ENCODE measurements at regions not wholly inside any gene's neighbourhood (a gene's known extent, or its start where the extent isn't known, plus 50 kb on each side); places are given as distances from the start of the nearest gene placed in this dataset.

DNA sequence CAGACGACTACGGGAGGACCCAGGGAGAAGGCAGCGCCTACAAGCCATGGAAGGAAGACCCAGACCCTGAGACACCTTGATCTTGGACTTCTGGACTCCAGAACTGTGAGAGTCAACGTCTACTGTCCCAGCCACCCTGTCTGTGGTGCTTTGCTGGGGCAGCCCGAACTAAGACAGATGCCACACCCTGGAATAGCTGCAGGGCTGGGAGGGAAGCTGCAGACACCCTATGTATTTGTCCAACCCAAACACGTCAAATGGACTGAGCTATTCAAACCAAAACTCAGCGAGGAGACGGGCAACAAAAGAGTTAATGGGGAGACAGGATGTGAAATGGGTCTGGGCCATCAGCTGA is 169.3 kb downstream of the CTTN start:
- in situ Hi-C loops (cut with HindIII; ENCODE audit: low sequenced_read_pairs): no loop called here

DNA sequence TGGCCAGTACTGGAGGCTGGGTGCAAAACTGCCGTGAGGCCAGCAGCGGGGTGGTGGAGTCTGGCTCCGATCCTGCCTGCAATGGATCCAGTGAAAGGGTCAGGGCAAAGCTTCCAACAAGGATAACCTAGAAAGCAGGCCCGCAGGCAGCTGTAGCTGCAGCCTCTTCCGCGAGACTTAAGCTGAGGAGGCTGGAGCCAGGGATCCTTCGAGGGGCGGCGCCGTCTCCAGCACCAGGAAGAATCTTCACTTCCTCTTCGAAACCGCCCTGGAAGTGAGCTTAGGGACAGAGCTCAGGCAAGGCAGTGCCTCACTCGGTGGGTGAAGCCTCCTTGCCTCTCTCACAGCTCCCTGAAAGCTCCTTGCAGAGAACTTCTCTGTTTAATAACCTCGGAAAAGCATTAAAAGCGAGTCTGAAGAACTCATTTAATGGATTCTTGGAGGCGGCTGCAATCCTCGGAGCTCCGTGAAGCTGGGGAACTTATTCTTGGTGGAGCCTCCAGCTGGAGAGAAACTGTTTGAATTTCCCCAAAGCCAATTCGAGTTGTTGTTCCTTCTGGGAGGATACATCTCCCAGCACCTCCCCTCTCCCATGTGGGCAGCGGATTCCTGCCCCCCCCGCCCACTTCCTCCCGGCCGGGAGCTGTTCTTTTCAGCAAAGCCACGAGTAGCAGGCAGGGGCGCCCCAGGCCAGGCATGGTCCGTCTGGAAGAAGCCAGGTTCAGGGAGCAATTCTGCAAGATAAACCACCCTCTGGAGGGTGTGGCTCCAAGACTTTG is 169.9 kb downstream of the CTTN start:
- in situ Hi-C loops (cut with HindIII; ENCODE audit: low sequenced_read_pairs): no loop called here

DNA sequence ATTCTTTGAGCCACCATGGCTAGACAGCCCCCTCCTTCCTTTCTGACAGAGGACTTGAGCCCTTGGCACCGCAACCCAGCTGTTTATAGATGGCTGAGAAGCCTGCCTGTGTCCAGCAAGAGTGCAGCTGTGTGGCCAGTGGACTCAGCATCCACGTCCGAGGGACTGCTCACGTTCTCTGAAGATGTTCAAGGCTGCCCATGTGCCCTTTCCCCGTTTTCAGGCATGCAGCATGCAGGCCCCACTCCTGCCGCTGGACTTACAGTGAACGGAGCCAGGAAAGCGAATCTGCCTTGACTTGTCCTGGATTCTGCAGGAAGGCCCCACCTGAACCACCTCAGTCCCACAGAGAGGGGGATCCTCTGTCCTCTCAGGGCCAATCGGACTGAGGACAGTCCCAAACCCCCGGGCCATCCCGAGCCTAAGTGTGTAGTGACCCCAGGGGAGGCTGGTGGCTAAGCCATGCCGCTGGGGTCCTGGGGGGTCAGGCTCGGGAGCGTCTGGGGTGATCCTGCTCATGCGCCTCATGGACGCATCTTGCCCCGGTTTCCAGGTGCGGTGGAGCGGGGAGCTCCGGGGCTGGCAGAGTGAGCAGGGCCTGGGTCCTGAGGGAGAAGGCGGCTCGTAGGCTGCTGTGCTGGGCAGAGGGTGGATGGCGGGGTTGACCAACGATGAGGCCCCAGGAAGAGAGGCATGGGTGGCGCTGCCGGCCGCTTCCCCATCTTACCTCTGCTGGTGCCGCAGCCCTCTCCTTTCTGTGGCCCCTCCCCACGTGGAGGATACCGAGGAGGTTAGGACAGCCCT is 170.7 kb downstream of the CTTN start:
- in situ Hi-C loops (cut with HindIII; ENCODE audit: low sequenced_read_pairs): no loop called here

DNA sequence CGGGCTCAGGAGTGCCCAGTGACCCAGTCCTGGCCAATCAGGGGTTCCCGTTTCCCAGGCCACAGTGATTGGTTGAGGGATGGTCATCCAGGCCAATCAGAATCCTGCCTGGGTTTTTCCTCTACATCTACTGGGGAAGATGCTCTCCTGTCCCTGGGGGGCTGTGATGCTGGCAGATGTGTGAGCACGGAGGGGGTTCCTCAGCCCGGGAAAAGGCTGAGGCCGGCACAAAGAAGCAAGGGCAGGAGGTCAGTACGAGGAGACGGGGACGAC is 171.2 kb downstream of the CTTN start:
- in situ Hi-C loops (cut with HindIII; ENCODE audit: low sequenced_read_pairs): no loop called here

DNA sequence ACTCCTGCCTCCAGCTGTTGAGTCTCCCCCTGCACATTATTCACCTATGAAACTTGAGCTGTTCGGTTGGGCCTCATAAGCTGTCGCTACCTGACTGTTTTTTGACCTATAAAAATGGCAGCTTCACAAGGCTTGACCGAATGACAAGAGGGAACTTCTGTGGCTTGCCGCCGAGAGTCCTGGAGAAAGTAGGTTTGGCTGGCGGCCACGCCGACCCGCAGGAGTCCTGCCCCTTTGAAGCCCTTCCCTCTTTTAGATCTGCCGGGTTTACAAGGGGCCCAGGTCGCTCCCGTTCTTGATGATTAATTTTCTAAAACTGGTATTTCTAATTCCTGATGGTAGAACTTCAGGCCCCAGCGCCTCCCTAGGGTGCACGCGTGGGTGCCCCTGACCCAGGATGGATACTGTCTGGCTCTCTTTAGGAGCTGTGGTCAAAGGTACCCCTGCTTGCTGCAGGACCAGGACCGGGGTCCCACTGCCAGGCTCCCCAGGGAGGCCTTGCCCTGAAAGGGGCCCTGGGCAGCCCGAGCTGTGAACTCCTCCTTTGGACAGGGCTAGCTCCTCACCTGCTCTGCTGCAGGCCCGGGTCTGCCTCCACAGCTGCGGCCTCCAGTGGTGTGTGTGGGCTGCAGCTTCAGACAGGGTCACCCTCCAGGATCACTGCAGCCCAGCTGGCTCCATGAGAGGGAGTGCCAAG is 171.8 kb downstream of the CTTN start:
- in situ Hi-C loops (cut with HindIII; ENCODE audit: low sequenced_read_pairs): no loop called here

DNA sequence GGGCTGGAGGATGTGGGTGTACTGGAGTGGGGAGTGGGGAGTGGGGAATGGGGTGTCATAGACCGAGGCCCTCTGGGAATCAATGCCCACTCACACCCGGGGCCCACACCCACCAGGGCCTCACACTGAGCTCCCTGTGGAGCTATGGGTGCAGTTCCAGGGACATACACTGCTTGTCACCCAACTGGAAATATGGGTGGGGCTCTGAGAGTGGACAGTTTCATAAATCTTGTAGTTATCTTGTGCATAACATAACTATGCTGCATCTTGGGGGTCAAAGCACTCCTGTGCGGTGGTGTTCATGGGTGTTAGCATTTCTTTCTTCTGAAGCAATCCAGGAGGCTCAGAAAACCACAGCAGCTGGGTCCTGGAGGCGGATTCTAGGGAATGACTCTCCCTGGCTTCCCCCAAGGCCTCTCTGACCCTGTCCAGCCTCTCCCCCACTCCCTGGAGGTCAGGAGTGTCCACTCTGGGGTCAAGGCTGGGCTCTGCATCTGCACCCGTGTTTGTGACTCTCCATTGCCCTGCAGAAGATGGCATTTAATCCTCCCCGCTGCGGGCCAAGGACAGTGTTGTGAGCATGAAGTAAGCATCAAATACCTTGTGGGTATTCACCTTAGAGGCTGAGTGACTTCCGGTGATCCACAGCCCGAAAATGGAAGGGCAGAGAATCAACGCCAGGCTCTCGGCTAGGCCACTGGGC is 172.5 kb downstream of the CTTN start:
- in situ Hi-C loops (cut with HindIII; ENCODE audit: low sequenced_read_pairs): no loop called here

DNA sequence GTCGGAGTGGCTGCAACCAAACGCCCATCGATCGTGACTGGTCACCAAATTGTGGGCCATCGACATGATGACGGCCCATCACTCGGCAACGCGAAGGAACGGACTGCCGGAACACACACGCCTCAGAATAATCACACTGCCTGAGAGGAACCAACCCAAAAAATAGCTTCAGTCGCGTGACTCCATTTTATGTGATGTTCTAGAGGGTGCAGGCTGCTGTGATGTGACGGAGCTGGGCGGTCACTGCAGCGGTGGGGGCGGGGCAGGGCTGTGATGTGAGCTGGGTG is 174.6 kb downstream of the CTTN start:
- in situ Hi-C loops (cut with HindIII; ENCODE audit: low sequenced_read_pairs): no loop called here

DNA sequence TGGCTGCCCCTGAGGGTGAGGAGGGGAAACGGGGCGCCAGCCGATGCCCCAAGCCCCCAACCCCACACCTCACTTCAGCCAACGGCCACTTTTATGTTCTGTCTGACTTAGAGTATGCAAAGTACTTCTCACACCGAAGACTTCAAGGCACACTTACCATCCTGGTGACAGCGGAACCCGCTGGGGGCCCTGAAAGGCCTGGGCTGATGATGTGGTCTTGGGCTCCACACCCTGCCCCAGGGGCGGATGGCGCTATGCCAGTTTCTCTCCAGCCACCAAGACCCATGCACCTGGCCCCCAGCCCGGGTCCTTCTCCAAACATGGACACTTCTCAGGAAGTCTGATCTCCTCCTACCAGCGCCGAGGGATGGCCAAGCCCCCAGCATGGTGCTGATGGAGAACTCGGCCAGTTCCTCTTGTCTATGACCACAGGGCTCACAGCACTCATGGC is 175.4 kb downstream of the CTTN start:
- in situ Hi-C loops (cut with HindIII; ENCODE audit: low sequenced_read_pairs): no loop called here

DNA sequence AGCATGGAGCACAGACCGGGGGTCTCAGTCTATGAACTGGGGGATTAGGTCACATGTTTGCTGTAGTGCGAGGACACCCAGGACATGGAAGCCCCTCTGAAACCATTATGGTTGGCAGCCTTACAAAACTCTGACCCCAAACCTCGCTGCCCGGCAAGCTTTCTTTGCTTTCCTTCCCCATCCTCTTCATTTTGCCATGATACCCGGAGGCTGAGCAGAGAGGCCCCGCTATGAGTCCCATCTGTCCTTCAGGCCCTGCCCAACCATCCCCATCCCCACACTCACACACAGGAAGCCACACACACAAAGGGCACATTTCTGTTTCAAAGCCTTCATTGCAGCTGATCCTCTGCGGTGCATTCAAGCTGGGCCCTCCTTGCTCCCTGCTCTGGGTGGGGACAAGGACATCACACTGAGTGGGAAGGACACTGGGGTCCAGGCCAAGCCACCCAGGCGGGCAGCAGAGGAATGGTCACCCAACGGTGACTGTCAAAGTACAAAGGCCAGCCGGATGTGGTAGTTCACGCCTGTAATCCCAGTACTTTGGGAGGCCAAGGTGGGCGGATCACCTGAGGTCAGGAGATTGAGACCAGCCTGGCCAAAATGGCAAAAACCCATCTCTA is 176.5 kb downstream of the CTTN start:
- in situ Hi-C loops (cut with HindIII; ENCODE audit: low sequenced_read_pairs): no loop called here

DNA sequence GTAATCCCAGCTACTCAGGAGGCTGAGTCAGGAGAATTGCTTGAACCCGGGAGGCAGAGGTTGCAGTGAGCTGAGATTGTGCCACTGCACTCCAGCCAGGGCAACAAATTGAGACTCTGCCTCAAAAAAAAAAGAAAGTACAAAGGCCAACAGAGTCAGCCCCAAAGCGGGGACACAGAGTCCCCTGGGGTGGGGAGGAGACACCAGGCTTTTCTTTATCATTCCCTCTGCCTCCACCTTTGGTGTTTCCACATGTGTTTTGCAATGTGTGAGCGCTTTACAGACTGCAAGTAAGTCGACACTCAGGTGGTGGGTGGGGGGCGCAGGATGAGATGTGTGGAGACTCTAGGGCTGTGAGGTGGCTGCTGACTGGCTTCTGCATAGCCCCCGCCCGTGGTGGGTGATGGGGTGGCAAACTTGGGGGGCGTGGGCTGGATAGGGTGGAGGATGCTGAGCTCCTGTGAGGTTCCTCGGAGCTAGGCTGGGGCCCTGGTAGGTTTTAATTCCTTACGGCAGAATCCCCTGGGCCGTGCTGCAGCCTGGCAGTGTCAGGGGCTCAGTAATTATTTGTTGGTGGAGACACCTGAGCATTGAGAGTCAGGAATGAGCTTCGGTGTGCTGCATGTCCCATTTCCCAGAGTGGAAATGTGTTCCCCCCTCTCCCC is 177.2 kb downstream of the CTTN start:
- in situ Hi-C loops (cut with HindIII; ENCODE audit: low sequenced_read_pairs): no loop called here

DNA sequence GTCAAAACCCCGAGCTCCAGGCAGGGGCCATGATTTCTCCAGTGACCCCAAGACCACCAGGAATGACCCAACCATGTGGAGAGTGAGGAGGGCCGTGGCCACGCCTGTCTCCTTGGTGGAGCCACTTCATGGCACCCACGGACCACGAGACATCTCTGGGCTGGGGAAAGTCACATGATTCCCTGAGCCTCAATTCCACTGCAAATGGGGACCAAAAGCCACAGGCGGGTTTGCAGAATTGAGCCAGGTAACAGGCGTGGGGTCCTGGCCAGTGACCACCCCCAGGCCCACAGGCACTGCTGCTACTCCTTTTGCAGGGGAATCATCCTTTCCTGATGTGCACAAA is 178.9 kb downstream of the CTTN start:
- in situ Hi-C loops (cut with HindIII; ENCODE audit: low sequenced_read_pairs): no loop called here

DNA sequence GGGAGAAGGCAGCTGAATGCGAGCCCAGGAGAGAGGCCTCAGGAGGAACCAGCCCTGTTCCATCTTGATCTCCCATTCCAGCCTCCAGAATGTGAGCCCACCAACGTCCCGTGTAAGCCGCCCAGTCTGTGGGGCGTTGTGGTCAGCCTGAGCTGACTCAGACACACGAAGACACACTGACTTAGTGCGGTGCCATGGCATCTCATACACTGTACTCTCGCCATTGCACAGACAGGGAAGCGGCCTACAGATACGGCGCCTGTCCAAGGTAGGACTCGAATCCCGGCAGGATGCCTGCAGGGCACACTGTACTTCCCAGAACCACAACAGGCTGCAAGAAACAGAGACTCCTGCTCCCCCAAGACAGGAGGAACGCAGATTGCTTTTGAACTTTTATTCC is 179.6 kb downstream of the CTTN start:
- in situ Hi-C loops (cut with HindIII; ENCODE audit: low sequenced_read_pairs): no loop called here

DNA sequence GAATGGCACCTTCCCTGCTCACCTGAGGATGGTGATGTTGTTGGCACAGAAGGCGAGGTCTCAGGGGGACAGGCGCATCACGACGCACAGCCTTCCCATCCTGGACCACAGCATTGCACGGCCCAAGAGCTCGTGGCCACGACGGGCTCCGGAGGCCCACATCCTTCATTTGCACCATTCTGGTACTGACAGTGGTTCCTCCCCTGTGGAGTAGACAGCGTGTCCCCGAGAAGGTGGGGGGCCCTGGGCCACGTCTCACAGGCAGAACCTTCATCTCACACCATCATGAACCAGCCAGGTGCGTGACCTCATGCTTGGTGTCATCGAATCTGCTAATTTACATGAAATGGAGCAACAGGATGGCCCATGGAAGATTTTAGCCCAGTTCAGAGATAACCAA is 180.0 kb downstream of the CTTN start:
- in situ Hi-C loops (cut with HindIII; ENCODE audit: low sequenced_read_pairs): no loop called here

DNA sequence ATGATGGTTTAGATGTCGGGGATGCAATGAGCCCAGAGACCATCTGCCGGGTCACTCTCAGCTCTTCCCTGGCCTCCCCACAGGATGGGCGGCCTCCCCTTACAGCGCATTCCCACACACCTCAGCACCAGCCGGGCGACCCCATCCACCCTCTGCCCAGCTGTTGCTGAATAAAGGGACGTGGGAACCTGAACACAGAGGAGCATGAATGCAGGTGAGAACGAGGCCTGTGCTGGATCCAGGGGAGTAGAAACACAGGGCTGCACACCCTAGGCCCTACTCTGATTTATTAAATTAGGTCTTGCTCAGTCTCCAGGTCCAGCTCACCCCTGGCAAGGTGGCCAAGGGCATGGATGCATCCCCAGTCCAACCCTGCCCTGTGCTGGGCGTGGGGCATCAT is 180.5 kb downstream of the CTTN start:
- in situ Hi-C loops (cut with HindIII; ENCODE audit: low sequenced_read_pairs): no loop called here

DNA sequence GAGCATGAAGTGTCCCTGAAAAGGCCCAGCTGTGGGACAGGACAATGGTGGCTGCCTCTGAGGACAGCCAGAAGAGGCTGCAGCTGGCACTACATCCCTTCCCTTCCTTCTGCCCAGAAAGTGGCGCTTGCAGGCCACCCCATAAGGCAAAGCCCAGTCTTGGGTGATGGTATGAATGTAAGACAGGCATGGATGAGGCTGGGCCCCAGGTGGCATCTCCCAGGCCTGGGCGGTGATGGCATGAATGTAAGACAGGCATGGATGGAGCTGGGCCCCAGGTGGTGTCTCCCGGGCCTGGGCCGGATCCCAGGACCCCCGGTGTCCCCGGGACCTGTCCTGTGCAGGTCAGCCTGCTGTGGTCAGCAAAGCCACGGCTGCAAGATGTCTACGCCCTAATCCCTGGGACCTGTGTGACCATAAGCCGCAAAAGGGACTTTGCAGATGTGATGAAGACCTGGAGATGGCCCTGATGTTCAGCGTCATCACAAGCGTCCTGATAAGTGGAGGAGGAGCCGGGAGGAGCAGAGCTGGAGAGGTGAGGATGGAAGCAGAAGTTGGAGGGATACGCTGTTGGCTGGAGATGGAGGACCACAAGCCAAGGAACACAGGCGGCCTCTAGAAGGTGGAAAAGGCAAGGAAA is 181.1 kb downstream of the CTTN start:
- in situ Hi-C loops (cut with HindIII; ENCODE audit: low sequenced_read_pairs): no loop called here

DNA sequence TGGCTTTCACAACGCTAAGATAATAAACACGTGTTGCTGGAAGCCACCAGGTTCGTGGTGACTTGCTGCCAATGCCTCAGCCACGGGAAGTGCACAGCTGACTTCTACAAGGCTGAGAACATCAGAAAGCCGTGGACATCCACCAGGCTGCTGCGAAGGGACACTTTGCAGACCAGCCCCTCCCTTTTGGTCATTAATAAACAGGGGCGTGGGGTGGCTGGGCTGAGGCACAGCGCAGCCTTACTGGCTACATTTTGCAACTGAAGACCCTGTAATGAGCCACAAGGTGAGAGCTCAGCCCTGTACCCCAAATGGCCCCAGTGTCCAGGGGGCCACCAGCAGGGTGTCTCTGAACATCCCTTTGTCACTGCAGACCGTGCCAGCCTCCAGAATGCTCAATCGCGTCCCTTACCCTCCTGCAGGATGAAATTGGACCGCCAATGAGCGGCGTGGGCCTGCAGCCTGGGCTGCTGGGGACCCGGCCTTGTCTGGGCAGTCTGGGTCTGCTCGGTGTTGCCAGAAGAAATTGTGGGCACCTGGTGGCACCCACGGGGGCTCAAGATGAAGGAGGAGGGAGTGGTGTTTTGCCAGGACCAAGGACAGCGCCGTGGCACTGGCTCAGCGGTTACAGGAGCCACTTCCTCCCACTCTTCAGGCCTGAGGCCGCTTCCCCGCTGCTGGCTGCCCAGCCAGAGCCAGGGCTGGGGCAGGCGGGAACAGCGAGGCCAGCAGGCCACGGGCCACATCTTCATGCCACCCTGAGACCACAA is 181.9 kb downstream of the CTTN start:
- in situ Hi-C loops (cut with HindIII; ENCODE audit: low sequenced_read_pairs): no loop called here

DNA sequence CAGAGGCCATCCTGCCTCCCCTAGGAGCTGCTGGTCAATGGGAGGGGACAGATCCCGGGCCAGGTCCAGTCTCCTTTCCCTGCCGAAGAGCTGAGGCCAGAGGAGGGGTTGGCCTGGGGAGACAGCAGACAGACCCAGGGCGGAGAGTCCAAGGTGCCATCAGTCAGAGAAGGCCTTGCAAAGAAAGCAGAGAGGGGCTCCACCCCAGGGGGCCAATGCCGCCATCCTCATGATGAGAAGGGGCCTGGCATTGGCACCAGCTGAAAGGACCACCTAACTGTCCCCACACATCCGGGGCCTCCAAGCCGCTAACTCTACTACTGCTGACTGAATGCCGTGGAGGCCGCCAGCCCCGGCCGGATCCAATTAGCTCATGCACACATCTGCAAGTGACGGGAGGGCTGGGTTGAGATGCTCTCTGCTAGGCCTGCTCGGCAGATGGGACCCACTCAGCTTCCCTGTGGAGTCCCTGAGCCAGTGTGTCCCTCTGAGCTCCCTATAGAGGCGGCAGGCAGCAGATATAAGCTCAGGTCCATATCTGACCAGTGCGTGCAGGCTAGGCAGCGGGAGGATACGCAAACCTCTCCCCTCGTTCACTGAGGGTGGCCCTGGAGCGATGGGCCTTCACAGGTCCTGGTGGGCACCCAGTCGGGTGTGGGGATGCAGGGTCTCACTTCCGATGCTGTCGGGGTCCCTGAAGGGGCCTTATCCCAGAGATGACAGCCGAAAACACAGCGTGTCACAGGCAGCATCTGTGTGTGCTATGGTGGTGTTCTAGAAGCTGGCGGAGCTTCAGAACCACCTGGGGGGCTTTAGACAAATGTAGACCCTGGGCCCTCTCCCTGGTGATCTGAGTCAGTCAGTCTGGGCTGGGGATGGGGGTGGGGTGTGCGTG is 183.9 kb downstream of the CTTN start:
- in situ Hi-C loops (cut with HindIII; ENCODE audit: low sequenced_read_pairs): no loop called here

DNA sequence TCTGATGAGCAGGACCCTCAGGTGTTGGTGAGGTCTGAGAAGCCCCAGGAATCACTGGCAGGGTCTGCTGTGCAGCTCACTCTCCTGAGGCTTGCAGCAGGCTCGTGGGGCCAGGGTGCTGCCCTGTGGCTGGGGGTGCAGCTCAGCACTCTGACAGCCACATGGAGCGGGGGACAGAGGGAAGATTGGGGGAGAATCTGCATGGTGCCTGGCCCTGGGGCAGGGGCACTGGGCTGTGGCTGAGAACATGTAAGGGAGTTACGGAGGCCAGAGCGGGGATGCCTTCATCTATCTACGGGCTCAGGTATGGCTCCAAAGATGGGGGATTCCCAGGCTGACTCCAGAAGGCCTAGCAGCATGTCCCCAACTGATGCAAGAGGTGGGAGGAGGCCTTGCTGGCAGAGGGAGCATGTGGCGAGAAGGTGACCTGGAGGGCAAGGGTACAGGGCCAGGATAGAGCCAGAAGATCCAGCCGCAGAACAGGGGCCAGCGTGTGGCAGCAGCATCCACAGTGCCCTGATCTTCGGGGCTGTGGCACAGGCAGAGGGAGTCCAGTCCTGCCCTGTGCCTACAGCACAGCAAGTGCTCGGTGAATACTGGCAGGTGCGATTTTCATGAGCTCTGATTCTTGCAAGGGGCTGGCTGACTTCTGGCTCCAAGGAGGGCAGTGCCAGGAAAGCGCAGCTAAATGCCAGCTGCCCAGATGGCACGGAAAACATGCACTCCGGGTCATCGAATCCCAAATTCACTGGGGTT is 184.7 kb downstream of the CTTN start:
- in situ Hi-C loops (cut with HindIII; ENCODE audit: low sequenced_read_pairs): no loop called here
